ENCODE measurements at regions not wholly inside any gene's neighbourhood (a gene's known extent, or its start where the extent isn't known, plus 50 kb on each side); places are given as distances from the start of the nearest gene placed in this dataset.

DNA sequence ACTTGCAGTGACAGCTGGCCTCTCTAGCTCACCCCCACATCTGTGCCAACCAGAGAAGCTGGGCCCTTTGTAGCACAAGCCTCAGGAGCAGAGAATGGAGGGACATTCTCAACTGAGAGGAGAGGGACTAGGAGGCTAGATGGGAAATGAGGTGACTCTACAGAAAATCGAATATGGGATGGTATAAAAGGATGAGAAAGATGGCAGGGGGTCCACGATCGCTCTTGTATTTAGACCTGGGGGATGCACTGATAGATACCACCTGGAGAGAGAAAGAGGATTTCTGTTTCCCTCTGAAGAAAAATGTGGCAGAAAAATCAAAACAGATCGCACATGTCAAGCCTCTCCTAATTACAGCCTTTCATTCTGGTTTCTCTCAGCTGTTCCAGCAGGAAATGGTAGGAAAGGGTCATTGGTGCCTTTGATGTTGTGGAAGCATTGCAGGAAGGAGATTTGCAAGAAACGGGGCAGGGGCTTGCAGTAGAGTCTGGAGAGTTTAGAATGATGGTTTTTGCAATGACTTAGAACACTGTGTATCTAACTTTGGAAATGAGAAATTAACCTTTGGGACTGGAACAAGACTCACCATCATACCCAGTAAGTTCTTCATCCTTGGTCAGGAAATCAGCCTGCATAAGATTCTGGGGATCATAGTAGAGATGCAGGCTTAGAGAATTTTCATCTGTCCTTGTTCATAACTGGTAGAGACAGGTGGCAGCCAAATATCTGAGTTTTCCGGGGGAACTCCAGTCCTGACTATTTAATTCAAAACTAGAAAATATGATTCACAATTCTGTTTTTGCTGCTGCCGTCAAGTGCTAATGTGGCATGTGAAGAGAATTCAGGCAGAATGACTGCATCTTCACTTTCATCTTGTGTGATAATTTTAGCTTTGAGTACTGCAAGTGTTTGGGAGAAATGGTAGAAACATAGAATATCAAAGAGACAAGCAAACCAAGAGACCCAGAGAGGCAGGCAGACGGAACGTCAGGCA, 98.8 kb downstream of the DAD1 start:
- Mint-ChIP-seq H3K36me3 (ENCODE audit: low read depth) (peaks cover 87% of the 10 kb centered on the region), H3K4me1 (ENCODE audit: low read depth) (peaks cover 37% of the 10 kb centered on the region), H3K4me3 (ENCODE audit: low read depth) (peak overlapping the region; percentile 88), H3K27me3 (ENCODE audit: low read depth) (no peaks in the 10 kb centered on the region), H3K9me3 (no peaks in the 10 kb centered on the region), H3K27ac (peak overlapping the region; percentile 98)
- intact Hi-C loops (cut with micrococcal nuclease) = loop anchor here (10.0 kb wide), 1 partner anchor 175 kb away; no protein-coding TSS in a partner anchor
- DNase-seq (ENCODE audit: low spot score) = no peak

DNA sequence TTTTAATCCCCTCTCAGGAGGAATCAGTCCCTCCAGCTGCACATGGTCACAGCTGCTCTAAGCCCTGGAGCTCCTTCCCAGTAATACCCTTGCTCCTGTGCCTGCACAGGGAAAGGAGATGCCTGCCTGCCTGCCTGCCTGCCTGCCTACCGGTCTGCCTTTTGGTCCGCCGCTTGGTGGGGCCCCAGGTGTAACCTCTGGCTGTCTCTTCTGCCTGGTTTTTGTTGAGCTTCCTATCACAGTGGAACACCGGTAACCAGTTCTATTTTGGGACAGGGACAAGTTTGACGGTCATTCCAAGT, 99.8 kb downstream of the DAD1 start:
- Mint-ChIP-seq H3K4me1 (ENCODE audit: low read depth) (peaks cover 34% of the 10 kb centered on the region), H3K4me3 (ENCODE audit: low read depth) (peak overlapping the region; percentile 88), H3K36me3 (ENCODE audit: low read depth) (peaks cover 82% of the 10 kb centered on the region), H3K9me3 (no peaks in the 10 kb centered on the region), H3K27ac (peak overlapping the region; percentile 98), H3K27me3 (ENCODE audit: low read depth) (no peaks in the 10 kb centered on the region)
- intact Hi-C loops (cut with micrococcal nuclease) = loop anchor here (10.0 kb wide), 1 partner anchor 174 kb away; no protein-coding TSS in a partner anchor
- no peak for DNase-seq (ENCODE audit: low spot score)

DNA sequence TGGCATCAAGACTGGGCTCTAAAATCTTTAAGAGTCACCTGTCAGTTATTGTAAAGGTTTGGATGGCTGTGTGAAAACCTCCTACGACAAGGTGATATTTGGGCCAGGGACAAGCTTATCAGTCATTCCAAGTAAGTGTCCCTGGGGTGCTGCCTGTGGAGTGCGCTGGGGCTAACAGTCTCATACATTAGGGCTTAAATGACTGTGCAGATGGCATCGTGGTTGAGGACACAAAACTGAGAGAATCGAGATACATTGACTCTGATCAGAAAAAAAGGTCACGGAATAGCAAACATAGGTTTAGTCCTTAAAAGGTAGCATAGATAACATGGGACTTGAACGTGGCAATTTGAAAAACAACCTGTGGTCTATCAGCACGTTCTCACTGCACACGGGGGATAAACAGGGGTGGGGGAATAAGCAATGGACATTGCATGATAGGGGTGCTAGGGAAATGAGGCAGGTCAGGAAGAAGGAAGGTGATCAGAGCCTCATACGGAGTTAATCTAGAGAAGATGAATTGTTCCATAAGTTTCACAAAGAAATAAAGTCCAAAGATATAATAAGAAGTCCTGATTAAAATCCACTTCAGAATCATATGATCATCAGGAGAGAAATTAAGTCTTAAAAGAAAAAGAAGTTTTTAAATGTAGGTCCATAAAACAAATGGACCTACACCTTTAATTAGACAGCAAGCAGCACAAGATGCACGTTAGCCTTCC, 100.3 kb downstream of the DAD1 start:
- H3K27ac Mint-ChIP-seq = peak overlapping the region; percentile 98
- peak overlapping the region; percentile 88 for H3K4me3 Mint-ChIP-seq (ENCODE audit: low read depth)
- H3K9me3 Mint-ChIP-seq = no peaks in the 10 kb centered on the region
- H3K36me3 Mint-ChIP-seq (ENCODE audit: low read depth) = peaks cover 81% of the 10 kb centered on the region
- DNase-seq (ENCODE audit: low spot score) = no peak
- H3K4me1 Mint-ChIP-seq (ENCODE audit: low read depth) = peaks cover 34% of the 10 kb centered on the region
- no peaks in the 10 kb centered on the region for H3K27me3 Mint-ChIP-seq (ENCODE audit: low read depth)
- intact Hi-C loops (cut with micrococcal nuclease) = loop anchor here (10.0 kb wide), 1 partner anchor 174 kb away; no protein-coding TSS in a partner anchor

DNA sequence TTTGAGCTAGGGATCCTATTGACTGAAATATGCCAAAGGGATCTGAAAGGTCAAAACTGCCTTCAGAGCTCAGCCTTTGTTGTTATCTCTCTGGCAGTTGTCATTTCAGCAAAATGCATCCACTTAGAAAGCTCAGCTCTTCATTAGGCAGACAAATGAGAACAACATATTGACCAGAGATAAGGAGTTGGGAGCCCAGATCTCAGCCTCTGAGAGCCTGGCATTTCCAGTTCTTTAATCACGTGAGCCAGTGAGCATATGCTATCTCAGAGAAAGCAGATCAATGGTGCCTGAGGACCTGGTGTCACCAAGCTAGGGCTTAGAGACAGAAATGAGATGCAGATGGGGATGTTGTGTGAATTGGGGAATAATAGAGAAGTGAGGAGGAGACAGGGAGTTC, 101.1 kb downstream of the DAD1 start:
- Mint-ChIP-seq H3K27me3 (ENCODE audit: low read depth) (no peaks in the 10 kb centered on the region), H3K27ac (peak overlapping the region; percentile 98), H3K9me3 (no peaks in the 10 kb centered on the region), H3K4me1 (ENCODE audit: low read depth) (peaks cover 30% of the 10 kb centered on the region), H3K4me3 (ENCODE audit: low read depth) (peak overlapping the region; percentile 88), H3K36me3 (ENCODE audit: low read depth) (peaks cover 81% of the 10 kb centered on the region)
- intact Hi-C loops (cut with micrococcal nuclease) = loop anchor here (10.0 kb wide), 1 partner anchor 173 kb away; no protein-coding TSS in a partner anchor
- DNase-seq (ENCODE audit: low spot score) = no peak

DNA sequence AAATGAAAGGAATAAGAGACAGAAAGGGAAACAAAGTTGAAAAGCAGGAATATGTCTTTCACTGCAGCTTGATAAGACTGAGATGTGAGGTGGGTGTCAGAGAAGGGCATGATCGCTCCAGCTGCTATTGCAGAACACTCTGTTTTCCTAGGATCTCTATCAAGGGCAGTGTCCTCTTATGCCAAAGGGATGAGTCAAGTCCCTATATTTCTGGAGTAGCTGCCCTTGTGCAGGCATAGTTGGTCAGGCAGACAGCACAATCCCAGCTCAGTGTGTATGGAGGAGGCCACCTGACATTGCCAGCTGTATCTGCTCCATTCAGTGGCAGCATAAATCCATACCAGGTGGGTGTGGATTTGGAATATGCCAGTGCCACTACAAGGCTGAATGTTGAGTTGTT, 101.6 kb downstream of the DAD1 start:
- no peak for DNase-seq (ENCODE audit: low spot score)
- intact Hi-C loops (cut with micrococcal nuclease) = loop anchor here (10.0 kb wide), 1 partner anchor 173 kb away; no protein-coding TSS in a partner anchor
- Mint-ChIP-seq H3K27ac (peak overlapping the region; percentile 98), H3K9me3 (no peaks in the 10 kb centered on the region), H3K36me3 (ENCODE audit: low read depth) (peaks cover 80% of the 10 kb centered on the region), H3K4me1 (ENCODE audit: low read depth) (peaks cover 30% of the 10 kb centered on the region), H3K4me3 (ENCODE audit: low read depth) (peak overlapping the region; percentile 88), H3K27me3 (ENCODE audit: low read depth) (no peaks in the 10 kb centered on the region)

DNA sequence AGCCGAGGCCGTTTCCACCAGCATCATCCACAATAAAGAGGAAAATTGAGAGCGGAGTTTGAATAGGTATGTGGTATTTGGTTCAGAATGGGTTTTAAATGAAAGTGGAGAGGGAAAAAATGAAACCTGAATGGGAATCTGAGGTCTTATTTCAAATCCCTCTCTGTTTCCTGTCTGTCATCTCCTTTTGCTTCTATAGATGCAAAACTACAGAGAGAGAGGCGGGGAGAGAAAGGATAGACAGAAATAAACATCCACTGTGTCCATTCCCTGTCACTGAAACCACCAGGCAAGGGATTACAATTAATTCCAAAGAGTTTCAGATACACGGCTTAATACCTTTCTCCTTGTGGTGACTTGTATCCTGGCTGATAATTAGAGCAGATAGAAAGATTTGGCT, 102.3 kb downstream of the DAD1 start:
- Mint-ChIP-seq H3K36me3 (ENCODE audit: low read depth) (peaks cover 79% of the 10 kb centered on the region), H3K4me3 (ENCODE audit: low read depth) (peak overlapping the region; percentile 88), H3K27me3 (ENCODE audit: low read depth) (no peaks in the 10 kb centered on the region), H3K27ac (peak overlapping the region; percentile 98), H3K4me1 (ENCODE audit: low read depth) (peaks cover 26% of the 10 kb centered on the region), H3K9me3 (no peaks in the 10 kb centered on the region)
- no peak for DNase-seq (ENCODE audit: low spot score)
- intact Hi-C loops (cut with micrococcal nuclease) = loop anchor here (10.0 kb wide), 1 partner anchor 172 kb away; no protein-coding TSS in a partner anchor

DNA sequence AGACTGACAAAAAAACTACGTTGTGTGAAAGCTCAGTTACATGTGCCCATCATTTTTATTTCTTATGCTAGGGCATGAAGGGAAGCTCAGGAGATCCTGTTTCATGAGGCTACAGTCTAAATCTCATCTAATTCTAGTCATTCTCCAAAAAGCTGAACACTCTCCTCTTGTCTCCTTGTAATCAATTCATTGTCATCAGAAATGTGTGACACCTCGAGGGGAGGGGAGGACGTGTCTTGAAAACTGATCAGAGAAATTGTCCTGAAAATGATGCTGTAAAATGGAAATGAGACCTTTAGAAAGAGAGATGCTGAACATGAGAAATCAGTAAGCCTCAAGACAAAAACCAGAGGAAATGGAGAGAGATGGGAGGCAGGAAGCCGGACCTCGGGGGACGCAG, 103.4 kb downstream of the DAD1 start:
- no peak for DNase-seq (ENCODE audit: low spot score)
- Mint-ChIP-seq H3K27ac (peak overlapping the region; percentile 88), H3K36me3 (ENCODE audit: low read depth) (peaks cover 78% of the 10 kb centered on the region), H3K4me3 (ENCODE audit: low read depth) (peak overlapping the region; percentile 85), H3K27me3 (ENCODE audit: low read depth) (no peaks in the 10 kb centered on the region), H3K4me1 (ENCODE audit: low read depth) (peaks cover 18% of the 10 kb centered on the region), H3K9me3 (no peaks in the 10 kb centered on the region)
- intact Hi-C loops (cut with micrococcal nuclease) = loop anchor here (10.0 kb wide), 1 partner anchor 171 kb away; no protein-coding TSS in a partner anchor

DNA sequence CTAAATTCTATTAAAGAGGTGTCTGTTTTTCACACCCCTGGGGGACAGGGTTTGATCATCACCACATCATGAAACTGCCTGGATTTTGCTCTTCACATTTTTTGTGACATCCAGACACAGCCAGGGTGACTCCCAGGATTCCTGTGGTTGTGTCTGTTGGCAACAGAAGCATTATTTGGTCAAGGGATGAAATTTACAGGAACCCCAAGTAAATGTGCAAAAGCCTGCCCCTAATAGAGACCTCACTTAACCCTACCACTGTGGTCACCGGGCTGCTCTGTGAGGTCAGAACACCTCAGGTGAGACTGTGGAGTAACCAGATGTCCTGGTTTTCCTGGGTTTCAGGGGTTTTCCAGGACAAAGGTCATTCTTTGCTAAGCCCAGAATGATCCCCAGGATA, 103.8 kb downstream of the DAD1 start:
- peaks cover 14% of the 10 kb centered on the region for H3K4me1 Mint-ChIP-seq (ENCODE audit: low read depth)

DNA sequence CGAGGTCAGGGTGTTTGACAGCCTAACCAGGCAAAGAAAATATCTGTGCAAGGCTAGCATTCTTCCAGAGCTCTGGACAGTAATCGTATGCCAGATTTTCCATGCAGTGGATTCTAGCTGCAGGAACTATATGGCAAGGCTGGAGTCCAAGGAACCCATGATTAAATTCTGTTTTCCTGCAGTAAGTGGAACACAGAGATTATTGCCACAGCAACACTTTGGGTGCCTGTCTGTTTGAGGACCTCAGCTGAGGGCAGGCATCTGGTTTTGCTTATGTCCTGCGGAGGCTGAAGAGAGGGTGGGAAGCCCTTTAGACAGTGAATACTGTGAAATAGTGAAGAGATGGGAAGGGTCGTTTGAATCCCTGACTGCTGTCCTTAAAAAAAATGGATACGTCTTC, 104.4 kb downstream of the DAD1 start:
- Mint-ChIP-seq H3K9me3 (no peaks in the 10 kb centered on the region), H3K4me1 (ENCODE audit: low read depth) (peaks cover 9% of the 10 kb centered on the region), H3K4me3 (ENCODE audit: low read depth) (peak overlapping the region; percentile 85), H3K27ac (peak overlapping the region; percentile 80), H3K27me3 (ENCODE audit: low read depth) (no peaks in the 10 kb centered on the region), H3K36me3 (ENCODE audit: low read depth) (peaks cover 69% of the 10 kb centered on the region)
- no peak for DNase-seq (ENCODE audit: low spot score)
- intact Hi-C loops (cut with micrococcal nuclease) = loop anchor here (10.0 kb wide), 1 partner anchor 170 kb away; no protein-coding TSS in a partner anchor

More for the DNA sequence above, 103.8 kb downstream of the DAD1 start:
- DNase-seq (ENCODE audit: low spot score) = no peak
- peak overlapping the region; percentile 85 for H3K4me3 Mint-ChIP-seq (ENCODE audit: low read depth)
- intact Hi-C loops (cut with micrococcal nuclease) = loop anchor here (10.0 kb wide), 1 partner anchor 170 kb away; no protein-coding TSS in a partner anchor
- no peaks in the 10 kb centered on the region for H3K9me3 Mint-ChIP-seq
- H3K36me3 Mint-ChIP-seq (ENCODE audit: low read depth) = peaks cover 73% of the 10 kb centered on the region
- no peaks in the 10 kb centered on the region for H3K27me3 Mint-ChIP-seq (ENCODE audit: low read depth)
- H3K27ac Mint-ChIP-seq = peak overlapping the region; percentile 46

DNA sequence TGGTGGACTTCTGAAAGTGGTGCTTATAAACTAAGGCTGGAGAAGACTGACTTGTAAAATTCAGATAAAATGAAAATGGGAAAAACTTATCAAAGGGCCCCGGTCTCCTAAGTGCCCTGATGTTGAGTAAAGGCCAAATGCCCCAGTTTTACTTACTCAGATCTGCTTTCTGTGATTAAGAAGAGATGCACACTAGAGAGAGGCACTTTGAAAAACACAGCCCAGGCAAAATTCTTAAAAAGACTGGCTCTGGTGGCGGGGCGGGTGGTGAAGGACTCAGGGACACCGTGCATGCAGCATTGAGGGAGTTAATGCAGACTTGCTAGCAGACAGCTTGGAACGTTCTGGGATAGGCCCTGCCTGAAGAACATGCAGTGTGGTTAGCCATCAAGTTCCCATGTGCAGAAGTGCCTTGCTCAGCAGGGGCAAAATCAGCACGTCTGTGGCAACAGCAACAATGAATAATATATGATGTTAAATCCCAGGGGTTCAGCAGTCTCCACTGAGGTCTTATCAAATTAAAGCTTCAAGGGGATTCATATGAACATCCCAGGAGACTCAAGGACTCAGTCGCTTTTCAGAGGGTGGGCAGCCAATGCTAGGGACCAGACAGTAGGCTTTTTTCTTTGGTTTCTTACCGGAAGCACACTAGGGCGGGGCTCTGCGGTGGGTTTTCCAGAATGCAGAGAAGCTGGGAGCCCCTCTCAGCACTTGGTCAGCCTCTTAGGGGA, 105.0 kb downstream of the DAD1 start:
- peak overlapping the region; percentile 80 for H3K27ac Mint-ChIP-seq
- peaks cover 69% of the 10 kb centered on the region for H3K36me3 Mint-ChIP-seq (ENCODE audit: low read depth)
- H3K27me3 Mint-ChIP-seq (ENCODE audit: low read depth) = no peaks in the 10 kb centered on the region
- H3K4me3 Mint-ChIP-seq (ENCODE audit: low read depth) = peak overlapping the region; percentile 85
- no peaks in the 10 kb centered on the region for H3K9me3 Mint-ChIP-seq
- peaks cover 8% of the 10 kb centered on the region for H3K4me1 Mint-ChIP-seq (ENCODE audit: low read depth)
- intact Hi-C loops (cut with micrococcal nuclease) = loop anchor here (10.0 kb wide), 1 partner anchor 169 kb away; no protein-coding TSS in a partner anchor
- DNase-seq (ENCODE audit: low spot score) = no peak

DNA sequence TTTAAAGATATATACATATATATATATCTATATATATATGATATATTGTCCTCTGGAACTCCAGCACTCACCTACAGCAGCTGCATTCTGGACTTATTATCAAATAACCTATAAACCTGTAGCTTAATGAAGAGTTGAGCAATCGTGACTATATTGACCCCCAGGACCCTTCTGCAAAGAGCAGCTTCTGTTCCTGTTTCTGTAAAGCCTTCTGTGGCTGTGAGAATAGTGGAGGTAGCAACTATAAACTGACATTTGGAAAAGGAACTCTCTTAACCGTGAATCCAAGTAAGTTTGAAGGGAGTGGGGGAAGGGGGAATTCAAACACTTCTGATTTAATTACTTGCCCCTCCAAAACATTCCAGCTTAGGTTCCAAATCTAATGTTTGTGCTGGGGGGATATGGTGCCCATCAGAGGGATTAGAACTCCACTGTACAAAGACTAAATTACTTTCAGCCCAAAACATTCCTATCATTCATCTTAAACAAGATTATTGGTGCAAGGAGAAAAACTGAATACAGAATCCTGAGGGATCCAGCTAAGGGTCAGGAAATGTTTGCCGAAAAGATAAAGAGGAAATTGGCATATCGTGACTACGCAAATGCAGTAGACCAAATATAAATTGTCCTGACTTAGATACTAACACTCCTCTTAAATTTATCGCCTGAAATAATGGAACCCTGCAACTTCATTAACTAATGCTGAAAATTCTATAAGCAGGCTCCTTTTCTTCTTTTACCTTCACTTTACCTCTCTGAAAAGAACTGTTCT, 106.1 kb downstream of the DAD1 start:
- intact Hi-C loops (cut with micrococcal nuclease) = loop anchor here (10.0 kb wide), 1 partner anchor 168 kb away; no protein-coding TSS in a partner anchor
- Mint-ChIP-seq H3K4me1 (ENCODE audit: low read depth) (peaks cover 1% of the 10 kb centered on the region), H3K4me3 (ENCODE audit: low read depth) (peak overlapping the region; percentile 85), H3K27me3 (ENCODE audit: low read depth) (no peaks in the 10 kb centered on the region), H3K27ac (peak overlapping the region; percentile 80), H3K9me3 (no peaks in the 10 kb centered on the region), H3K36me3 (ENCODE audit: low read depth) (peaks cover 59% of the 10 kb centered on the region)
- no peak for DNase-seq (ENCODE audit: low spot score)
